LNCAP (cell line): ENCODE measurements at regions not wholly inside any gene's neighbourhood (a gene's known extent, or its start where the extent isn't known, plus 50 kb on each side); places are given as distances from the start of the nearest gene placed in this dataset.

ENCODE experiments used
- CTCF ChIP-seq: fragments of 450-650 bp; IDR thresholded peaks from 2 replicates; pipeline ENCODE4 v1.5.1; 2017; ENCODE audit warnings: mild to moderate bottlenecking

- no peak for TF ChIP-seq CTCF
Measured at GRCh38 chr7:95682913-95683312, 86.6 kb upstream of the PDK4 start.

- no peak for TF ChIP-seq CTCF
Measured at GRCh38 chr7:95676691-95677090, 80.4 kb upstream of the PDK4 start.

- no peak for TF ChIP-seq CTCF
Measured at GRCh38 chr7:95675632-95676031, 79.3 kb upstream of the PDK4 start.

GRCh38 chr7:95675016-95675415 lies 78.7 kb upstream of the PDK4 start:
- TF ChIP-seq CTCF, result no peak

- no peak for TF ChIP-seq CTCF
Measured at GRCh38 chr7:95674101-95674500, 77.8 kb upstream of the PDK4 start.

GRCh38 chr7:95672434-95672833 lies 76.1 kb upstream of the PDK4 start:
- TF ChIP-seq CTCF, result no peak

- no peak for TF ChIP-seq CTCF
Measured at GRCh38 chr7:95669513-95669912, 73.2 kb upstream of the PDK4 start.

GRCh38 chr7:95668504-95669018 lies 72.2 kb upstream of the PDK4 start:
- no peak for TF ChIP-seq CTCF
